Embryonic facial prominence (tissue), 1 donor: ENCODE measurements at regions not wholly inside any gene's neighbourhood (a gene's known extent, or its start where the extent isn't known, plus 50 kb on each side); places are given as distances from the start of the nearest gene placed in this dataset.

Experiments
- DNase-seq: peaks from one replicate; pipeline ENCODE4 v3.0.0-alpha.2; 2016; ENCODE audit errors: extremely low spot score

DNA sequence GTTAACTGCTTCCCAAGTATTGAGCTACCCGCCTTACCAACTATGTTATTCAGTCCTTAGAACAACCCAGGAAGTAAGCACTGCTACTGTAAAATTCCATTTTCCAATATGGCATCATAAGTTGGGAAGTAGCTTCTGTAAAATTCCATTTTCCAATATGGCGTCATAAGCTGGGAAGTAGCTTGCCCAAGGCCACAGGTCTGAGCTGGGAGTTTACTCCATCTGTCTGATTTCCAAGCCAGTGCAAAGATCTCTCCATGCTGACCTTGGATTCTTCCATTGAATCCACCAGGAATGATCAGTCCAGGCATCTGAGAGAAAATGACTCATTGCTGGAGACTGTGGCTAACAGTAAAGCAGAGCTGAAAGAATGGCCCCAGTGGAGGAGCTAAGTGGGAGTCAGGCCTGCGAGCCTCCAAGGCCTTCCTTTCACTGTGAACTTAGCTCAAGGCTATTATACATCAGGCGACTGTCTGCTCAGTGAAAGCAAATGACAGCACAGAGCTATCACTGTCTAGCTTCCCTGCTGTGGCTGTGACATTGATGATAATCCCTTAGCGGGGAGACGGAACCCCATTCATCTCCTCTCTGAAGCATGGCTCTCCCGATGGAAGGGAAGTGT, 430.4 kb downstream of the HAPSTR1 start:
- DNase-seq = no peak

DNA sequence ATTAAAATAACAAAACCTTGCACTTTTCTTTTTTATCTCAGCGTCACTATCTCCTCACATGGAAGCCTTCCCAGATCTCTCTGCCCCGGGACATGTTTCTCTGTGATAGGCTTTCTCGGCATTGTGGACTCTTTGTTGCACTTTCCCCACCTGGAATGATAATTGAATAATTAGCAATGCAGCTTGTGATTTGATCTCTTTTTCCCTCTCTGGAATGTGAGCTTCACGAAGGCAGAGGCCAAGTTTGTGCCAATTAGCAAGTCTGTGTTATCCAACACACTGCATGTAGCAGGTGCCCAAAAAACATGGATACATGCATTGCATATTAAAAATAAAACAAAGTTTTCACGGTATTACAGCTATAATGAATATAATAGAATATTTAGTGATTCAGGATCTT, 431.2 kb downstream of the HAPSTR1 start:
- DNase-seq = no peak

DNA sequence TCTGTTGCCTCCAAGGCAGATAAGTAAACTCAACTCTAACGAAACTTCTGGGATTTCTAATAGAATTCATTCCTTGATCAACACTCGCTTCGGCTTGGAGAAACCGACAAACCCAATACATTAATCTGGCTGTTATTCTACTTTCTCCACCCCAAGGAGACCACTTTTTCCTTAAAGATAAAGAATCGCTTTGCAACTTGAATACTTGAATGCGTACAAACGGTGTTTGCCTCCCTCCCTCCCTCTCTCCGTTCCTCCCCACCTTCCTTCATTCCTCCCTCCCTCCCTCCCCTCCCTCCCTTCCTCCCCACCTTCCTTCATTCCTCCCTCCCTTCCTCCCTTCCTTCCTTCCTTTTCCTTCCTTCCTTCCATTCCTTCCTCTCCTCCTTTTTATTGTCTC, 432.6 kb downstream of the HAPSTR1 start:
- DNase-seq = no peak

DNA sequence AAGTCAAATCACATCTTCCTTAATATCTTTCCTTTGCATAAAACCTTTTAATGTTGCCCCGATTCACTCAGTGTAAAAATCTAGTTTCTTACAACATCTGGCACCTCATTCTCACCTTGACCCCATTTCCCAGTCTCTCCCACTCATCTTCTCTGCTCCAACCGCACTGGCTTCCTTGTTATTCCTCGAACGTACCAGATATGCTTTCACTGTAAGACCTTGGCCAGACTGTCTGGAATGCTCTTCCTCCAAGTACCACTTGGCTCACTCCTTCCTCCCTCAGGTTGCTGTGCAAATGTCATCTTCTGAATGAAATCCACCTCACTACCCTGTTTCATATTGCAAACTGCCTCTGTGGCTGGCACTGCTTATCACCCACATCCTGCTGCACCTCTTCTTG, 433.6 kb downstream of the HAPSTR1 start:
- DNase-seq = no peak

DNA sequence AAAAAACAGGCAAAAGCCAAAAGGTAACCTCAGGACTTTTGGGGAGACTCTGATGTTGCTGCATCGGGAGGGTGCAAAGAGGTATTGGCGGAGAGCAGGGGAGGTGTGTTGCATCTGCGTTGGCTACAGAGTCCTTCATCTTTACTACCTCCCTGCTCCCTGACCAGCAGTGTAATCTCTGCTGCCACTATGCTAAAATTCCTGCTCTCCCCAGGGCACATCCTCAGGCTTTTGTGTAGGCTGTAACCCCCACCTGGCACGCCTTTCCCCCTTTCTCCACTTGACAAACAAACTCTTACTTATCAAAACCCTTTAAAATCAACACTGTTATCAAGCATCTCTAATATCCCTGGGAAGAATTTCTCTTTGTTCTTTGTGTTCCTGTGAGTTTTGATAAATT, 435.3 kb downstream of the HAPSTR1 start:
- no peak for DNase-seq

DNA sequence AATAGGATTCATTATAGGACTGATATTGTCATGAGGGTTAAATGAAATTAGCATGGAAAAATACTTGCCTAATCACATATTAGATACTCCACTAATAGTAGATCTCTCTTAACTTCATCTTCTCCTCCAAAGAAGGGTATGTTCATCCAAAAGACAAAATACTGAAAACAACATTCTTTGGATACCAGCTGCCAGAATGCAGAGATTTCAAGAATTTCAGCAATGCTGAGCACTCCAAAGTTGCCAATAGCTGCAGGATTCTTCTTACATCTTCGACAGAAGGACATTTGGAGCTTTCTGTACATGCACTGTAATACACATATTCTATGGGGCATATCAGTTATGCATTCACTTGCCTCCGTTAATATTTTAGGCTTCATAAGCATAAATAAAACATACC, 436.5 kb downstream of the HAPSTR1 start:
- DNase-seq = no peak

DNA sequence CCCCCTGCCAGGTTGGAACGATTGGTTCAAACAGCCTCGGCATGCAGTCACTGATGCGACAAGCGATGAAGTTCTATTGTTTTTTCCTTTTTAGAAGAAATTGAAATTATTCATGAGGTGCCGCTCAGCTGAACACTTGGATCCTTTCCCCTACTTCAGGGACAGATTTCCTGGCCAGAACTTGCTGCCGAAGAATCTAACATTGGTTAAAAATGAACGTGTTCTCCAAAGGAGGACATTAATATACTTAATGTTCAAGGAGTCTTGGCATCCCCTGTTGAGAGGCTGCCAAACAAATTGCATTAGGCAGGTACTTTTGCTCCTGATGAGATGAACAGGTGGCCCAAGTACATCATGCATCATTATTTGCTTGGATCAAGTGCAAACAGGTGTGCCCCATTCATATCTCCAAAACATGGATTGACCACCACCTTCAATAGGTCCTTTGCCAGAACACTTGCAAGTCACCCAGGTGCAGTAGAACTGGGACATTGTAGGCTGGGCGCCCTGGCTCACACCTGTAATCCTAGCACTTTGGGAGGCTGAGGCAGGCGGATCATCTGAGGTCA, 437.2 kb downstream of the HAPSTR1 start:
- no peak for DNase-seq

DNA sequence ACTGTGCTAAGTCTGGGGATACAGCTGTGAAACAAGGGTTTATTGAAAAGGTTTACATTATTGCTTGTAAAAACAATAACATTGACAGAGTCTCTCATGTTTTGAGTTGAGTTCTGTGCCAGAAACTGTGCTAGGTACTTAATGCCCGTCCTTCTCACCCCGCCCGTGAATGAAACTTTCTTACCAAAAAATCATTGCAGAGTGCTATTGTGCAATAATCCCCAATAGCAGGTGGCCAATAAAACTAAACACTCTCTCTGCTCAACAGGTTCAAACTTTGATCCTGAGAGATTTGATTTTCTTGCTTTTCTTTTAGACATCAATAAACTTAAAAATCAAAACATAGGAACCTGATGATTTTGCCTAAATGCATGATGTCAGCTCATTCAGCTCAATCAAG, 441.6 kb downstream of the HAPSTR1 start:
- DNase-seq = no peak

DNA sequence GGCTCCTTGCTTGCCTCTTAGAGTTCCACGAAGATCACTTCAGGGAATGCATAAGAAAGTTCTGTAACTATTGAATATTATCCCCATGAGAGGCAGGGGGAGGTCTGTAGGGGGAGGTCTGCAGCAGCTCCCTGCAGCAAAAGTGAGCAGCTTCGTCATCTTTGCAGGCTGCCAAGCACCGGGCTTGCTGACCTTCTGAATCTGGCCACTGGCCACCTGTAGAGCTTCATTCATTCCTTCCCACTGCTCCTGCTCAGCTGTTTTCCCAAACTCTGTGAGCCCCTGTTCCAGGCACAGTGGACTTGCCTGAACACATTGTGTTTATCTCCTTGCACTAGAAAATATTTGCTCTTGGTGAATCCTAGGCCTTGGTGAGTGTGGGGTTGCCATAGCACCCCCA, 443.3 kb downstream of the HAPSTR1 start:
- DNase-seq = no peak

DNA sequence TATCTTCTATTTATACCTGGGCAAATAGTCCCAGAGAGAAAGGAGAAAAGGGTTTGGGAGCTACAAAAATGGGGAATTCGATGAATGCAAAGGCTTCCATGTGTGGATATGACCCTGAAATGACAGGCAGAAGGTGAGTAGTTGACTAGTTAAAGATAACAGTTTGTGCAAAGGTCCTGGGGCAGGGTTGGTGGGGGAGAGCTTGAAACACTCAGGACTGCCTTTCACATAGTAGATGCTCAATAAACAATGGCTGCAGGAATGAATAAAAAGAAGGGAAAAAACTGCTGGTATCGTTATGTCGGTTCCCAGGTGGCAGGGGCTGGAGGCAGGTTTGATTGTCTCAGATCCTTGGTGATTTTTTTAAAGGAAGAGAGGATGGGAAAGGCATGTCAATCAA, 445.5 kb downstream of the HAPSTR1 start:
- no peak for DNase-seq

DNA sequence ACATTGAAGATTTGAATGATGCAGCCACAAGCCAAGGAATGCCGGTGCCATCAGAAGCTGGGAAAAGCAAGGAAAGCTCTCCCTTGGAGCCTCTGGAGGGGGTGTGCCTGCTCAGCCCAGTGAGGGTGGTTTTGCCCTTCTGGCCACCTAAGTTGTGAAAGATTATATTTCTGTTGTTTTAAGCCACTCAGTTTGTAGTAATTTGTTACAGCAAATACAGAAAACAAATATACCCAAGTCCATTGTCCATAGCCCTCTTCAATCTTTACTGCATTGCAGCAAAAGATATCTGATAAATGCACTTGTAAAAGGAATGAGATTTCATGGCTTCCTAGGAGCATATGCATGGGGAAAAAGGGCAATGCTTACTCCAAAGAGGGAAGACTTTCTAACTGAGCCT, 447.9 kb downstream of the HAPSTR1 start:
- DNase-seq = no peak

DNA sequence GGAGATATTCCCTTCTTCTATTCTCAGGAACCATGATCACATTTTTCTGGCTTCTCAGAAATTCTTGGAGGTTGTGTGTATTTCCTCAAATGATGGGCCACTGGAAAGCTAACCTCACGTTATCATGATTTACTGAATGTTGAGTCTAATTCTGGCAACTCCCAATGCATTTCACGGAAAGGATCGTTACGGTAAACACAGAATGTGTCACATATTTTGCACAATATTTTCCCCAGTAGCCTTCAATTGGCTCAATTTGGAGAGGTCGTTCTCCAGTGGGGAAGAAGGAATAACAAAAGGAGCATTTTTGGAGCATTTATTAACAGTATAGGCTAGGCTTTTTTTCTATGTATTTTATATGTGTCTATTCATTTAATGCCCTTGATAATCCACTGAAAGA, 450.3 kb downstream of the HAPSTR1 start:
- DNase-seq = no peak

DNA sequence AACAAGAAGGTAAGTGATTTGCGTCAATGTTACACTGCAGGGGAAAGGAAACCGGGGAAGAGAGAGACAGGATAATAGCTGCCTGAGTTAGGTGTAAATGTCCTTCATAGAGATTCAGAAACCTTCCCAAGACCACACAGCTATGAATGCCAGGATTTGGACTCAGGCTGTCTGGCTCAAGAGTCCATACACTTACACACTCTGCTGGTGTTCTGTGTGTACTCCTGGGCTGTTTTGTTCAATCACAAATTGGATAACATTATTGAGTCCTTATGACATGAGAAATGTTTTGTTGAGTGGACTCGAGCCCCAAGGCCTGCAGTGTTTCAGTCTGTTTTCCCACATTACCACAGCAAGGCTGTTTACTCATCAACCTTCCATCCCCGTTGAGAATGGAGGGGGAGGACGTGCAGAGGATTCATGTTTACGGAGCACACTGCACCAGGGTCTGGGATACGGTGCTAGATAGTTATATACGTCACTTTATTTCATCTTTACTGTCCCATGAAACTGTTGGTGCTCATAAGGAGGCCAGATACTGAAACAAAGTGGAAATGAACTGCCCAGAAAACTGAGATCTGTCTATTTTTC, 450.8 kb downstream of the HAPSTR1 start:
- no peak for DNase-seq

DNA sequence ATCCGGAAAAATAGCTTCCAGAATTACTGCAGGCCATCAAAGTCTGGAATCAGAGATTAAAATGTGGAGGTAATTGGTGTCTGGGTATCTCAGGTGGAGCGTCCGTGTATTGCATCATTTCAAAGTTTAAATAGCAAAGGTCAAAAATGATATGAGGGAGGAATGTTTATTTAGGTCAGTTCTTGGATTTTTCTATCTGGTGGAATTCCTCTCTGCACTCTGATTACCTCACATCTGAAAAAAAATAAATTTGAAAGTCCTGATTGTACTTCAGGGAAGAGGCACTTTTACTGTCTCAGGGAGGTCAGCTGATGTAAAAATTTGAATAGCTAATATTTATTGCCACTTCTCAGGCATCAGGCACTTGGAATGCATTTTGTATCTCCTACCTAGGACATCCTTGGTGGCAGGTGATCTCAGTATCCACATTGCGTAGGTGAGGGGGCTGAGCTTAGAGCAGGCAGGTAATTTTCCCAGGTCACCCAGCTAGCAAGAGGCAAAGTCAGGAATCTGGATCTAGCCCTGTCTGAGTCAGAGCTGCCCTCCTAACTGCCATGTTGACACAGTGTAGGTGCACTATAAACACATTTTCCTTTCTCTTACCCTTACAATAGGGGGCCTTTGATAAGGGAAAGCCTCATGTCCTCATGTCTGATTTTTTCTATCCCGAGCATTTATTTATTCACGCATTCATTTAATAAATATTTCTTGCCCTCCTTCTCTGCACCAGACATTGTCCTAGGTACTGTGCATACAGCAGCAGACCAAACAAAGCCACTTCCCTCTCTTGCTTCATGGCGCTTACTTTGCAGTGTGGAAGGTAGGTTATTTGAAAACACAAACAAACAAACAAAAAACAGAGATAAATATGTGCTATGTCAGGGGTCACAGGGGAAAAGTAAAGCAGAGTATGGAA, 454.3 kb downstream of the HAPSTR1 start:
- DNase-seq = no peak

DNA sequence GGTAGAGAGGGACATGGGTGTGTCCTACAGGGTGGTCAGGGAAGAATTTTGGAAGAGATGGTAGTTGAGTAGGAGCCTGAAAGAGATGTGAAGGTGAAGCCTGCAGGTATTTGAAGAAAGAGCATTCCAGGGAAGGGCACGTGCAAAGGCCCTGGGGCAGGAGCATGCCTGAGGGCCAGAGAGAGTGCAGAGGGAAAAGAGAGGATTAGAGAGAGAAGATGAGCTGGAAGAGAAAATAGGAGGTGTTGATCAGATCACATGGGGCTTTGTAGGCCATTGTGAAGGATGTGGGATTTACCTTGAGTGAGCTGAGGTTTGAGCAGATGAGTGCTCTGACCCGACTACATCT, 455.0 kb downstream of the HAPSTR1 start:
- DNase-seq = no peak

DNA sequence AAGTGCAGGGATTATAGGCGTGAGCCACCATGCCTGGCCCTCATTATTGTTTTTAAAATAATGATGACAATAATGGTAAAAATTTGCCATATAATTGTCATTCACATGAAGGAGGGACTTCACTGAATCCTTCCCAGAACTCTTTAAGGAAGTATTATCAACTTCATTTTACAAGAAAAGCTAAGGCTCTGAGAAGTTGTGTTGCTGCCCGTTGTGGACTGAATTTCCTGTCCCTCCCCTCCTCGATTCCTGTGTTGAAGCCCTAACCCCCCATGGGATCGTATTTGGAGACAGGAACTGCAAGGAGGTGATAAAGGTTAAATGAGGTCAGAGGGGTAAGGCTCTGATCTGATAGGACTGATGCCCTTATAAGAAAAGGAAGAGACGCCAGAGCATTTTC, 458.0 kb downstream of the HAPSTR1 start:
- DNase-seq = no peak

DNA sequence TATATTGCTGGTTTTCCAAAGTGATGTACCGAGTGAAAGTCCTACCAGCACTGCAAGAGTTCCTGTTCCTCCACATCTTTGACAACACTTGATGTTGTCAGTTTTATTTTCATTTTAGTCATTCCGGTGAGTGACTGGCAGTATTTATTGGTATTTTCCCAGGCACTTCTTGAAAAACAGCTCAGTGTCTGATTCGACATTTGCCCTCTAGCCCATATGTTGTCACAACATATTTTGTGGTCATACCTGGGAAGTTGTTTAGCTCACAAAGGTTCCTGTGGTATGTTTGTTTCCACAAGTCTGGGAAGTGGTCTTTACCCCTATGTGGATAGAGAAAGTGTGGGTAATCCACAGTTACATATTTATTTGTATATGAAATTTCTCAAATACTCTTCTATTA, 463.6 kb downstream of the HAPSTR1 start:
- DNase-seq = no peak

DNA sequence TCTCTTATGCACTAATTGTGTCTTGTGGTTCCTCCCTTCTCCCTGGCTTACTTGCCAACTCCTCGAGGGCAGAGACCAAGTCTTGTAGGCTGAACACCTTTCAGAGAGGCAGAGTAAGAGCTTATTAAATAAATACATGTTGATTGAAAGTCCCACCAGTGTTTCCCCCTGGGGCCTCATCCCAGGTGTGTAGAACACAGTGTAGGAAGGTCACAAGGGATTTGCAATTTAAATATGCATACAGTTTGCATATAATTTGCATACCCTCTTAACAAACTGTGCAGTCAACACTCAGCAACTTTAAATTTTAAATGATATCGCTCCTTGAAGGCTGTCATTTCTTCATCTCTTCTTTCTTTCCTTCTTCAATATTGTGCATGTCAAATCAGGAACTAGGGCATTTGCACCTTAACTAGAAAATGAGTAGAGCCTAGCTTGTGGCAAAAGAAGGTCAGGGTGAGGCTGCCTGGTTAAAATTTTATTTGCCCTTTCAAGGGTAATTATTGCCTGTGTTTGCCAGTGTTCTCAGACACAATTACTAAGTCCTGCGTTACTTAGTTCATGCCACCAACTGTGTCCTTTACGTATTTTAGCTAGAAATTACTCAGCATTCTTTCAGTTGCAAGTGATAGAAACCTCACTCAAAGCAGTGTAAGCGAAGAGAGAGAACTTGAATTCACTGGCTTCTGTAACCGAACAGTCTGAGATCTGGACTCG, 465.7 kb downstream of the HAPSTR1 start:
- DNase-seq = no peak

DNA sequence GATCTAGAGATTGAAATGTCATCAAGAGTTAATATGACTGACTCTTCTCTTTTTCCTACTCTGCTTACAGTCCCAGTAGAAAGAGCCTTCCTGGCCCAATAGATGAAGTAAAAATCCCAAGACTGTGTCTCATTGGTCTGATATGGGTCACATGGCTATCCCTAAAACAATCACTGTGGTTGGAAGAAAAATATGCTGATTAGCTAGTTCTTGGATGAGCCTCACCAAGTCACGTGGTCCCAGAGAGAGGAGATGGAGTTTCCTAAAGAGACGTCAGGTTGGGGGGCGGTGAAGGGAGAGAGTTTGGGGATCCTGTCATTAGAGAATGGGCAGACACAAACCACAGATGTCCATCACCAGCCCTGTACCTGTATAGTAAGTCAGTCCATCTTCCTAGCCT, 466.3 kb downstream of the HAPSTR1 start:
- no peak for DNase-seq

DNA sequence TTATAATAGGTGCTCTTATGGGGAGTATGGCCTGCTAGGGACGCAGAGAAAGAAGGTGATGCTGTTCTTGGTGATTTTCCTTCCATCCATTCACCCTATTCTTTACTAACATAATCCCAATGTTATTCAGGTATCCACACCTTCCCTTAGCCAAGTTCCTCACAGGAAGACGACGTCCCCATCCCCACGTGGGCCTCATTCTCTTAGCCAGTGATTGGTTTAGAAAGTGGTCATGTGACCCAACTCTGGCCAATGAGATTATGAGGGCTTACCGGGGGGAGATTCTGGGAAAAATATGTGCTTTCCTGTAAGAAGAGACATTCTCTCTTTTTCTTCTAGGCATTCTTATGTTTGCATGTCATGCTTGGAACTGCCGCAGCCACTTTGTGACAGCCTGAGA, 474.7 kb downstream of the HAPSTR1 start:
- no peak for DNase-seq

DNA sequence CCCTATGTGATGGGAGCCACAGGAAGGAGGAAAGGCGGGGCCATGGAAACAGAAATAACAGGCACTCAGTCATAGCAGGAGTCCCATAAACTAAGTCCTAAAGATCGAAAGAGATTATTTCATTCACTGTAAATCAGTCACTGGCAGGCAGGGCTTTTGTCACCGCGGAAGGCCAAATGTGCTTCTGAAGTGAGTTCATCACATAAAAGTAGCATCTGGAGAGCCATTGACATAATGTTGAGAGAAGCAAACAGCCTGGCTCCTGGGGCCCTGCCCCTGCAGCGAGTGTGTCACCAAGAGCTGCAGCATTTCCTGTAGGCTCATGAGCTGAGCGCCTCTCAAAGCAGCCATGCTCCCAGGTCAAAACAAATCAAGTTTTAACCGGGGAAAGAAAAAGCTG, 476.2 kb downstream of the HAPSTR1 start:
- DNase-seq = no peak

DNA sequence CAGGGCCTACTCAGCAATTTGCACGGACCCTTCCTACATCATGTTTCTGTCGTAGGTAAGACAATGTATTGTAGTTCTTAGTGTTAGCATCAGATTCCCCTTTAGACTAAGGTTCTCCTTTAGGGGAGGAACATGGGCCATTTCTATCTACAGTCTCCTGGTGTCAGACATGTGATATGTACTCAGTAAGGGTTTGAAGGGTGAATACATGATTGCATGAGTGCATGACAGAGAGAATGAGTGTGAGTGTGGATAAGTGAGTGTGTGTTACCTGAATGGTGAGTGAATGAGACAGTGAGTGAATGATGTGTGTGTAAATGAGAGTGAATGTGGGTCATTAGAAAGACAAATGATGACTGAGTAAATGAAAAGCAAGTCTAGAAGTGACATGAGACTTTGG, 476.8 kb downstream of the HAPSTR1 start:
- DNase-seq = no peak
